ENCODE measurements at regions not wholly inside any gene's neighbourhood (a gene's known extent, or its start where the extent isn't known, plus 50 kb on each side); places are given as distances from the start of the nearest gene placed in this dataset.

DNA sequence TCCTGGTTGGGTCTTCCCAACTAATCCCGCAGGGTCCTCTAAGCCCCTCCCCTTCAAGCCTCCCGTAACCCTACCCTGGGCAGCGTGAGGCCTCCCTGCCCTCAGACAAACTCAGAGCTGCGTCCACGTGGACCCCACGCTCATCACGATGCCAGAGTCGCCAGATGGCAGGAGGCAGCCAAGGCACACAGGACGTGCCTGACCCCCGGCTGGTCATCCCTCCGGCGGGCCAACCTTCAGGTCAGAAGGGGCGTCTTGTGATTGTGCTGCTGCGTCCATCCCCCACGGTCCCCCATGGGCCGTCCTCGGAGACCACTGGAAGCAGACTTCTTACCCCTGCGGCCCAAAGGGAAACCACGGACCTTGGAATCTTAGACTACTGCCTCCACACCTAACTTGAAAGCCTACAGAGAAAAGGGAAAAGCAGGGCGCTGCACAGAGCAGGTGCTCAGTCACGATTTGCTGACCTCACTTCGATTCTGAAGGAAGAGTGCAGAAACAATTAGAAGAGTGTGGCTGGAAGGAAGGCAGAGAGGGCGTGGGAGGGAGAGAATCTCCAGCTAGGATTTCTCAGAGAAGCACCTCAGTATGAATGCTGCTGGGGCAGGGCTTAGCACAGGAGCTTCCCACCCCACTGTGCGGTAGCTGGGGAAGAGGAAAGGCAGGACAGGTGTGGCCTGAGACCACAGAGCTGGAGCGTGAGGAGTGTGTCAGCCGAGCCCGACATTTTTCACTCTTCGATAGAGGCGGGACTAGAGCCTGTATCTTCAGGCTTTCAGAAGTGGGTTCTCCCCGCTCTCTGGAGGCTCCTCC is 174.8 kb downstream of the ERCC6L2 start (continued):
- TF ChIP-seq ETS1 (IDR thresholded peaks at IDR 0.05) (no peak), ZNF114 (CRISPR knock-in tag; IDR thresholded peaks at IDR 0.05) (no peak), EZH2 (IDR thresholded peaks at IDR 0.05; ENCODE audit: low read depth, unreplicated experiment) (no peak), NANOG (IDR thresholded peaks at IDR 0.05; ENCODE audit: borderline replicate concordance) (no peak), JUNB (IDR thresholded peaks at IDR 0.05; ENCODE audit: unreplicated experiment) (no peak), REST (IDR thresholded peaks at IDR 0.05; ENCODE audit: unreplicated experiment) (no peak), ZNF331 (CRISPR knock-in tag; IDR thresholded peaks at IDR 0.05; ENCODE audit: low read depth) (no peak)
- TF ChIP-seq, protein P1, sequence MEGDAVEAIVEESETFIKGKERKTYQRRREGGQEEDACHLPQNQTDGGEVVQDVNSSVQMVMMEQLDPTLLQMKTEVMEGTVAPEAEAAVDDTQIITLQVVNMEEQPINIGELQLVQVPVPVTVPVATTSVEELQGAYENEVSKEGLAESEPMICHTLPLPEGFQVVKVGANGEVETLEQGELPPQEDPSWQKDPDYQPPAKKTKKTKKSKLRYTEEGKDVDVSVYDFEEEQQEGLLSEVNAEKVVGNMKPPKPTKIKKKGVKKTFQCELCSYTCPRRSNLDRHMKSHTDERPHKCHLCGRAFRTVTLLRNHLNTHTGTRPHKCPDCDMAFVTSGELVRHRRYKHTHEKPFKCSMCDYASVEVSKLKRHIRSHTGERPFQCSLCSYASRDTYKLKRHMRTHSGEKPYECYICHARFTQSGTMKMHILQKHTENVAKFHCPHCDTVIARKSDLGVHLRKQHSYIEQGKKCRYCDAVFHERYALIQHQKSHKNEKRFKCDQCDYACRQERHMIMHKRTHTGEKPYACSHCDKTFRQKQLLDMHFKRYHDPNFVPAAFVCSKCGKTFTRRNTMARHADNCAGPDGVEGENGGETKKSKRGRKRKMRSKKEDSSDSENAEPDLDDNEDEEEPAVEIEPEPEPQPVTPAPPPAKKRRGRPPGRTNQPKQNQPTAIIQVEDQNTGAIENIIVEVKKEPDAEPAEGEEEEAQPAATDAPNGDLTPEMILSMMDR (conservative IDR thresholded peaks at IDR 0.05; ENCODE audit: low read depth in 2 of 2): no peak

- Histone ChIP-seq H3K79me2 (replicated peaks; ENCODE audit: insufficient read depth) (no peaks in the 10 kb centered on the region), H3K4me2 (0 out of 2 replicates have a peak overlapping the region, but pooled peaks have one; percentile 10), H3K27ac (ENCODE audit: low read depth) (no peak overlapping the region), H3K9me2 (ENCODE audit: insufficient read depth) (no peaks in the 10 kb centered on the region), H3K4me3 (no peak overlapping the region), H3K27me3 (ENCODE audit: insufficient read depth) (no peaks in the 10 kb centered on the region), H3F3A (replicated peaks; ENCODE audit: low read depth) (no peaks in the 10 kb centered on the region), H3K4me1 (ENCODE audit: insufficient read depth) (peaks cover 23% of the 10 kb centered on the region), H2AFZ (peak overlapping the region; percentile 96), H4K20me1 (replicated peaks; ENCODE audit: insufficient read depth) (no peaks in the 10 kb centered on the region), H3K36me3 (ENCODE audit: insufficient read depth) (no peaks in the 10 kb centered on the region)
- ATAC-seq: no peak
- H3K4me1 Mint-ChIP-seq: peaks cover 43% of the 10 kb centered on the region
- DNase-seq (ENCODE audit: low spot score): no peak
- H3K9me3 Mint-ChIP-seq: peaks cover 13% of the 10 kb centered on the region
- H3K36me3 Mint-ChIP-seq (ENCODE audit: low read depth): peaks cover 5% of the 10 kb centered on the region
- H3K27me3 Mint-ChIP-seq (ENCODE audit: insufficient read depth, low read depth, poor library complexity): peaks cover 17% of the 10 kb centered on the region
- no peak overlapping the region for H3K4me3 Mint-ChIP-seq
- H3K27ac Mint-ChIP-seq: 0 out of 2 replicates have a peak overlapping the region, but pooled peaks have one; percentile 40
- TF ChIP-seq ZNF331 (CRISPR knock-in tag; IDR thresholded peaks at IDR 0.05; ENCODE audit: low read depth) (no peak), ZNF114 (CRISPR knock-in tag; IDR thresholded peaks at IDR 0.05) (no peak), ETS1 (IDR thresholded peaks at IDR 0.05) (no peak), CREB1 (CRISPR knock-in tag; IDR thresholded peaks at IDR 0.05; ENCODE audit: low read depth) (no peak), EZH2phosphoT487 (IDR thresholded peaks at IDR 0.05; ENCODE audit: unreplicated experiment) (no peak)
- TF ChIP-seq, protein P1 (conservative IDR thresholded peaks at IDR 0.05; ENCODE audit: low read depth in 2 of 2): no peak
Observed at GRCh38 chr9:96048956-96049831, 173.7 kb downstream of the ERCC6L2 start.
